Stimulated activated CD8-positive, alpha-beta memory T cell treated with anti-CD3 and anti-CD28 coated beads, Interleukin-7, amount 100 ng/mL, for 1 hour (primary cell): ENCODE measurements at regions not wholly inside any gene's neighbourhood (a gene's known extent, or its start where the extent isn't known, plus 50 kb on each side); places are given as distances from the start of the nearest gene placed in this dataset.

Experiments used
- DNase-seq, 2 donors: peaks; one replicate each; pipeline ENCODE4 v3.0.0-alpha.2; 2020; ENCODE audit warnings: low read depth in 2 of 2

GRCh38 chr1:50358962-50359361, 64.3 kb downstream of the DMRTA2 start:
- no peak for DNase-seq

GRCh38 chr1:50357186-50357585, 66.1 kb downstream of the DMRTA2 start:
- DNase-seq = no peak

- DNase-seq = no peak
Measured at GRCh38 chr1:50354813-50355212, 68.4 kb downstream of the DMRTA2 start.

GRCh38 chr1:50352428-50352827, 70.8 kb downstream of the DMRTA2 start:
- DNase-seq = no peak

GRCh38 chr1:50350868-50351267, 72.4 kb downstream of the DMRTA2 start:
- no peak for DNase-seq

- DNase-seq = no peak
Measured at GRCh38 chr1:50350421-50350820, 72.8 kb downstream of the DMRTA2 start.

- DNase-seq = no peak
Measured at GRCh38 chr1:50349242-50349565, 74.0 kb downstream of the DMRTA2 start.

- DNase-seq = no peak
Measured at GRCh38 chr1:50348449-50349241, 74.6 kb downstream of the DMRTA2 start.

- DNase-seq = no peak
Measured at GRCh38 chr1:50347933-50348332, 75.3 kb downstream of the DMRTA2 start.

- DNase-seq = no peak
Measured at GRCh38 chr1:50346621-50347020, 76.6 kb downstream of the DMRTA2 start.

GRCh38 chr1:50343323-50343722, 79.9 kb downstream of the DMRTA2 start:
- no peak for DNase-seq

GRCh38 chr1:50342525-50342924, 80.7 kb downstream of the DMRTA2 start:
- DNase-seq = no peak

GRCh38 chr1:50335036-50335435, 88.2 kb downstream of the DMRTA2 start:
- no peak for DNase-seq

- DNase-seq = peak in 1 of 2 donors; percentile 12
Measured at GRCh38 chr1:50333595-50333974, 89.7 kb downstream of the DMRTA2 start.

GRCh38 chr1:50332941-50333594, 90.2 kb downstream of the DMRTA2 start:
- no peak for DNase-seq

- DNase-seq = no peak
Measured at GRCh38 chr1:50329332-50329932, 93.8 kb downstream of the DMRTA2 start.

GRCh38 chr1:50328552-50328951, 94.7 kb downstream of the DMRTA2 start:
- DNase-seq = no peak

- no peak for DNase-seq
Measured at GRCh38 chr1:50326026-50326425, 97.2 kb downstream of the DMRTA2 start.

- DNase-seq = no peak
Measured at GRCh38 chr1:50322579-50322978, 100.7 kb downstream of the DMRTA2 start.

GRCh38 chr1:50318428-50318827, 104.8 kb downstream of the DMRTA2 start:
- no peak for DNase-seq

GRCh38 chr1:50308878-50309277, 114.4 kb downstream of the DMRTA2 start:
- DNase-seq = no peak

- no peak for DNase-seq
Measured at GRCh38 chr1:50305808-50306207, 117.4 kb downstream of the DMRTA2 start.

GRCh38 chr1:50300297-50300696, 122.9 kb downstream of the DMRTA2 start:
- no peak for DNase-seq
